HG02938 (cell line): ENCODE measurements at regions not wholly inside any gene's neighbourhood (a gene's known extent, or its start where the extent isn't known, plus 50 kb on each side); places are given as distances from the start of the nearest gene placed in this dataset.
"Not testable (repeated sequence)": the region's sequence is repeated elsewhere in the genome, so short reads cannot be mapped to it uniquely, and the experiment has no call there.

ENCODE experiments used
- ATAC-seq: cut with Tn5 transposase; IDR thresholded peaks from one replicate; pipeline ENCODE4 v1.9.1; 2021; ENCODE audit warnings: mild to moderate bottlenecking, moderate library complexity; ENCODE audit not compliant: unreplicated experiment

DNA sequence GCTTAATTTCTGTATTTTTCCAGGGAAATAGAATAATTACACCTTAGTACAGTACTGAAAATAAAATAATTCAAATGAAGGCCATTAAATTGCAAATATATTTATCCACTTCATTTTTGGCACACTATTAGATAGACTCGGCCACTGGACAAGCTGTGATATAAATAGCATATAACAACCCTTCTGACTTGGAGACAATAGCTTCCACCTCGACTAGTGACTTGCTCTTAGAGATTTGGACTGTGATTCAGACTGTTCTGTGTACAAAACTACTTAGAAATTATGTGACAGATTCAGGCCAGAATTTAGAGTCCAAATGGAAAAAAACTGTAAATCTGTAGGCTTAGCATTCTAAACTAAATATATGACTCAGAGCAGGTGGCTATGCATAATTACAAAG, 949.9 kb downstream of the LRFN5 start:
- ATAC-seq, result no peak

- ATAC-seq, result no peak
Measured at GRCh38 chr14:42555365-42555764, 948.7 kb downstream of the LRFN5 start.

- ATAC-seq, result no peak
Measured at GRCh38 chr14:42554091-42554490, 947.4 kb downstream of the LRFN5 start.

DNA sequence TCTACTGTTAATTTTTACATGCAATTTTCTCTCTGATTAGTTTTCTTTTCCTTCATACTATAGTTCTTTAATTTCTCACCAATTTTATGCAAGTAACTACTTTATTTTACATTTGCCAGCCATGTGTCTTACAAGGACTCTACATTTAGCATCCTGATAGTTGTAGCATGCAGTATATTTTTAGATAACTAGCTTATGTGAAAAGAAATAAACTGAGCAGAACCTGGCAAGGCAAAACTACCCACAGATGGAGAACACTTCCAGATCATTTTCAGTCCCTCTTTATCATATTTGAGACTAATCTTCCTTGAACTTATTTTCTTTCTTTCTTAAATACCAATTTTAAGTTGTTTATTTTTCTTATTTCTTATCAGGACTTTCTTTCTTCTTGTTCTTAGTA, 943.6 kb downstream of the LRFN5 start:
- no peak for ATAC-seq

DNA sequence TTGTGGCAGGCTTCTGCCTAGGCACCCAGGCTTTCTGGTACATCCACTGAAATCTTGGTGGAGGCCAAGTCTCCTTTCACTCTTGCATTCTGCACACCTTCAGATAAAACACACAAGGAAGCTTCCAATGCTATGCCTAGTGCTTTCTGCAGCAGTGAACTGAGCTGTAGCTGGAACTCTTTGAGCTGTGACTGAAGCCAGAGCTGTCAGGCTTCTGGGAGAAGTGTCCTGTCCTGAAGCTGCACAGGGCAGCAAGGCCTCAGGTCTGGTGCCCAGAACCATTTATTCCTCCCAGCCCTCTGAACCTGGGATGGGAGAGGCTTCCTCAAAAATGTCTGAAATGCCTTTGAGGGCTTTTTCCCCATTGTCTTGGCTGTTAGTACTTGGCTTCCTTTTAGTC, 941.7 kb downstream of the LRFN5 start:
- no peak for ATAC-seq

GRCh38 chr14:42545636-42546035, 939.0 kb downstream of the LRFN5 start:
- ATAC-seq, result no peak

GRCh38 chr14:42541535-42542001, 934.9 kb downstream of the LRFN5 start:
- ATAC-seq, result no peak

- no peak for ATAC-seq
Measured at GRCh38 chr14:42535397-42535796, 928.7 kb downstream of the LRFN5 start.

GRCh38 chr14:42533476-42533875, 926.8 kb downstream of the LRFN5 start:
- ATAC-seq, result no peak

DNA sequence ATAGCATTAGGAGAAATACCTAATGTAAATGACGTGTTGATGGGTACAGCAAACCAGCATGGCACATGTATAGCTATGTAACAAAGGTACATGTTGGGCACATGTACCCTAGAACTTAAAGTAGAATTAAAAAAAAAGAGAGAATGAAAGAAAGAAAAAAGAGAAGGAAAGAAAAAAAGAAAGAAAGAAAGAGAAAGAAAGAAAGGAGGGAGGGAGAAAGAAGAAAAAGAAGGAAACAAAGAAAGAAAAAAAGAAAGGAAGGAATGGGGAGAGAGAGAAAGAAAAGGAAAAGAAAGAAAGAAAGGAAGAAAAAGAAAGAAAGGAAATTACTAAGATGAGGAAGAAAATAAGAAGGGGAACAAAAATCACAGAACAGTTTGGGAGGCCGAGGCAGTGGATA, 925.5 kb downstream of the LRFN5 start:
- ATAC-seq, result no peak

GRCh38 chr14:42527141-42527540, 920.5 kb downstream of the LRFN5 start:
- no peak for ATAC-seq

GRCh38 chr14:42523666-42524065, 917.0 kb downstream of the LRFN5 start:
- ATAC-seq, result peak; percentile 49

- ATAC-seq, result no peak
Measured at GRCh38 chr14:42517806-42518500, 911.3 kb downstream of the LRFN5 start.

GRCh38 chr14:42513837-42514236, 907.2 kb downstream of the LRFN5 start:
- no peak for ATAC-seq

- no peak for ATAC-seq
Measured at GRCh38 chr14:42510071-42510470, 903.4 kb downstream of the LRFN5 start.

GRCh38 chr14:42508209-42508946, 901.7 kb downstream of the LRFN5 start:
- ATAC-seq, result no peak

DNA sequence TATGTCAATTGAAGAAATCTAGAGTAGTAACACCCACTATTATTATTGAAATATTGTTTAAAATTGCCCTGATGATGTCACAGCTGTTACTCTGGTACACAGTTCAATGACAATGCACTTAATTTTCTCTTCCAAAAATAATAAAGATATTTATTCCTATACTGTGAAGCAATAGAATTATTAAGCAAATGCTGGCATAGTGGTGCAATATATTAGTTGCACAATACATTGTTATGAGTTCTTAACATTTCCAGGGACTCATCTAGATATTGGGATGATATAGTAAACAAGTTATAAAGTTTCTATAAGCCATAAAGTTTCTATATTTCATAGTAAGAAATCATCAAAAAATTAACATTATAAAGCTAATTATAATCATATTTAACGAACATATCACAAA, 897.8 kb downstream of the LRFN5 start:
- ATAC-seq, result no peak

GRCh38 chr14:42499137-42499536, 892.5 kb downstream of the LRFN5 start:
- ATAC-seq, result no peak

GRCh38 chr14:42490536-42490935, 883.9 kb downstream of the LRFN5 start:
- no peak for ATAC-seq

GRCh38 chr14:42488965-42489364, 882.3 kb downstream of the LRFN5 start:
- ATAC-seq, result no peak

DNA sequence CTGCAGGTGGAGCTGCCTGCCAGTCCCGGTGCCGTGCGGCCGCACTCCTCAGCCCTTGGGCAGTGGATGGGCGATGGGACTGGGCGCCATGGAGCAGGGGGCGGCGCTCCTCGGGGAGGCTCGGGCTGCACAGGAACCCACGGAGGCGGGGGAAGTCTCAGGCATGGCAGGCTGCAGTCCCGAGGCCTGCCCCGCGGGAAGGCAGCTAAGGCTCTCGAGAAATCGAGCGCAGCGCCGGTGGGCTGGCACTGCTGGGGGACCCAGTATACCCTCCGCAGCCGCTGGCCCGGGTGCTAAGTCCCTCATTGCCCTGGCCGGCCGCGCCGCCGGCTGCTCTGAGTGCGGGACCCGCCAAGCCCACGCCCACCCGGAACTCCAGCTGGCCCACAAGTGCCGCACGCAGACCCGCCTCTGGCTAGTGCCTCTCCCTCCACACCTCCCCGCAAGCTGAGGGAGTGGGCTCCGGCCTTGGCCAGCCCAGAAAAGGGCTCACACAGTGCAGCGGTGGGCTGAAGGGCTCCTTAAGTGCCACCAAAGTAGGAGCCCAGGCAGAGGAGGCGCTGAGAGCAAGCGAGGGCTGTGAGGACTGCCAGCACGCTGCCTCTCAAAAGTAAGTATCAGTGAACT, 875.8 kb downstream of the LRFN5 start:
- not testable (repeated sequence) for ATAC-seq

- not testable (repeated sequence) for ATAC-seq
Measured at GRCh38 chr14:42481714-42482113, 875.0 kb downstream of the LRFN5 start.
